H9 (cell line): ENCODE measurements at regions not wholly inside any gene's neighbourhood (a gene's known extent, or its start where the extent isn't known, plus 50 kb on each side); places are given as distances from the start of the nearest gene placed in this dataset.

ENCODE experiments used
- DNase-seq: peaks from one replicate; pipeline ENCODE4 v3.0.0-alpha.2; 2017
- H2AFZ ChIP-seq: one replicate; pipeline ENCODE4 v1.6.1; 2013; ENCODE audit warnings: mild to moderate bottlenecking, low read length, control low read depth, moderate library complexity
- H2AK5ac ChIP-seq: 2 replicates; pipeline ENCODE4 v1.6.1; 2013; ENCODE audit warnings: low read length, control low read depth, mixed read lengths; ENCODE audit not compliant: insufficient read length
- H2BK120ac ChIP-seq: one replicate; pipeline ENCODE4 v1.6.1; 2013; ENCODE audit warnings: low read depth, mild to moderate bottlenecking, low read length, control low read depth, inconsistent platforms; ENCODE audit not compliant: poor library complexity, severe bottlenecking
- H2BK12ac ChIP-seq: 2 replicates; pipeline ENCODE4 v1.6.1; 2013; ENCODE audit warnings: low read length, control low read depth, mixed read lengths, low read depth; ENCODE audit not compliant: insufficient read length
- H2BK15ac ChIP-seq: 2 replicates; pipeline ENCODE4 v1.6.1; 2013; ENCODE audit warnings: low read depth, low read length, control low read depth
- H2BK20ac ChIP-seq: one replicate; pipeline ENCODE4 v1.6.1; 2013; ENCODE audit warnings: low read depth, mild to moderate bottlenecking, low read length, control low read depth, inconsistent platforms; ENCODE audit not compliant: poor library complexity, severe bottlenecking
- H2BK5ac ChIP-seq: 2 replicates; pipeline ENCODE4 v1.6.1; 2013; ENCODE audit warnings: low read length, control low read depth, mixed read lengths; ENCODE audit not compliant: insufficient read length
- H3K14ac ChIP-seq: 2 replicates; pipeline ENCODE4 v1.6.1; 2013; ENCODE audit warnings: low read length, control low read depth; ENCODE audit not compliant: insufficient read depth
- H3K18ac ChIP-seq: 2 replicates; pipeline ENCODE4 v1.6.1; 2013; ENCODE audit warnings: low read depth, mild to moderate bottlenecking, mixed read lengths, low read length, control low read depth; ENCODE audit not compliant: insufficient read length
- H3K23ac ChIP-seq: 2 replicates; pipeline ENCODE4 v1.6.1; 2013; ENCODE audit warnings: low read length, control low read depth, mixed read lengths, low read depth; ENCODE audit not compliant: insufficient read length
- H3K23me2 ChIP-seq: 2 replicates; pipeline ENCODE4 v1.6.1; 2013; ENCODE audit warnings: low read depth, mild to moderate bottlenecking, mixed read lengths, low read length, control low read depth; ENCODE audit not compliant: insufficient read length, poor library complexity, severe bottlenecking
- H3K27ac ChIP-seq: 2 replicates; pipeline ENCODE4 v1.5.1; 2013; ENCODE audit warnings: low read length, control low read depth, mixed read lengths, low read depth; ENCODE audit not compliant: insufficient read length
- H3K27me3 ChIP-seq: 2 replicates; pipeline ENCODE4 v1.6.1; 2013; ENCODE audit warnings: low read length, control low read depth, inconsistent platforms; ENCODE audit not compliant: insufficient read depth
- H3K4ac ChIP-seq: 2 replicates; pipeline ENCODE4 v1.6.1; 2013; ENCODE audit warnings: low read depth, mild to moderate bottlenecking, control low read depth, inconsistent platforms, low read length, moderate library complexity
- H3K4me1 ChIP-seq: 2 replicates; pipeline ENCODE4 v1.6.1; 2013; ENCODE audit warnings: low read length, control low read depth, inconsistent platforms; ENCODE audit not compliant: insufficient read depth
- H3K4me2 ChIP-seq: 2 replicates; pipeline ENCODE4 v1.6.1; 2013; ENCODE audit warnings: low read length, control low read depth, mixed read lengths; ENCODE audit not compliant: insufficient read length, insufficient read depth
- H3K56ac ChIP-seq: 2 replicates; pipeline ENCODE4 v1.6.1; 2013; ENCODE audit warnings: low read depth, mild to moderate bottlenecking, mixed read lengths, low read length, control low read depth; ENCODE audit not compliant: insufficient read length
- H3K79me1 ChIP-seq: 2 replicates; pipeline ENCODE4 v1.6.1; 2013; ENCODE audit warnings: low read depth, mild to moderate bottlenecking, moderate library complexity, low read length, control low read depth, inconsistent platforms; ENCODE audit not compliant: insufficient read depth, poor library complexity, severe bottlenecking
- H3K79me2 ChIP-seq: 2 replicates; pipeline ENCODE4 v1.6.1; 2013; ENCODE audit warnings: low read length, control low read depth, inconsistent platforms; ENCODE audit not compliant: insufficient read depth
- H3K9ac ChIP-seq: 2 replicates; pipeline ENCODE4 v1.6.1; 2013; ENCODE audit warnings: low read length, control low read depth, mixed read lengths; ENCODE audit not compliant: insufficient read length; ENCODE audit errors: extremely low read depth
- H3K9me3 ChIP-seq: one replicate; pipeline ENCODE4 v1.6.1; 2013; ENCODE audit warnings: low read depth, low read length, inconsistent platforms; ENCODE audit not compliant: control insufficient read depth
- H3T11ph ChIP-seq: one replicate; pipeline ENCODE4 v1.6.1; 2013; ENCODE audit warnings: mild to moderate bottlenecking, low read length, control low read depth, inconsistent platforms
- H4K20me1 ChIP-seq: one replicate; pipeline ENCODE4 v1.6.1; 2013; ENCODE audit not compliant: control insufficient read depth, insufficient read length, insufficient read depth
- H4K5ac ChIP-seq: 2 replicates; pipeline ENCODE4 v1.6.1; 2013; ENCODE audit warnings: low read depth, mild to moderate bottlenecking, mixed read lengths, low read length, control low read depth; ENCODE audit not compliant: insufficient read length
- H4K8ac ChIP-seq: replicated peaks from 2 replicates; pipeline ENCODE4 v1.6.1; 2013; ENCODE audit warnings: low read length, control low read depth, mixed read lengths, low read depth; ENCODE audit not compliant: insufficient read length
- H4K91ac ChIP-seq: 2 replicates; pipeline ENCODE4 v1.6.1; 2013; ENCODE audit warnings: low read depth, mild to moderate bottlenecking, moderate library complexity, mixed read lengths, low read length, control low read depth; ENCODE audit not compliant: insufficient read length
- H3K27ac Mint-ChIP-seq, 3 experiments: 2 replicates in 2 of 3; 3 replicates in 1 of 3; pipeline ENCODE4 v1.8.0; 2020 to 2021; ENCODE audit warnings: mixed read lengths in 3 of 3, mild to moderate bottlenecking in 1 of 3, moderate library complexity in 1 of 3
- H3K27me3 Mint-ChIP-seq: 2 replicates; pipeline ENCODE4 v1.8.0; 2021; ENCODE audit warnings: low read depth, mild to moderate bottlenecking, moderate library complexity, mixed read lengths
- H3K36me3 Mint-ChIP-seq, 3 experiments: 2 replicates in 2 of 3; 3 replicates in 1 of 3; pipeline ENCODE4 v1.8.0; 2020 to 2021; ENCODE audit warnings: low read depth in 3 of 3, mixed read lengths in 3 of 3; ENCODE audit not compliant: insufficient read depth in 1 of 3
- H3K4me1 Mint-ChIP-seq, 2 experiments: 2 replicates each; pipeline ENCODE4 v1.8.0; 2020; ENCODE audit warnings: mixed read lengths in 2 of 2
- H3K4me3 Mint-ChIP-seq, 2 experiments: 2 replicates in 1 of 2; 3 replicates in 1 of 2; pipeline ENCODE4 v1.8.0; 2020 to 2021; ENCODE audit warnings: mild to moderate bottlenecking in 2 of 2, mixed read lengths in 2 of 2, moderate library complexity in 1 of 2
- H3K9me3 Mint-ChIP-seq, 2 experiments: 2 replicates in 1 of 2; 3 replicates in 1 of 2; pipeline ENCODE4 v1.8.0; 2020; ENCODE audit warnings: mild to moderate bottlenecking in 2 of 2, mixed read lengths in 2 of 2, moderate library complexity in 1 of 2
- CTCF ChIP-seq: fragments of 200-600 bp; sonication (generic); conservative IDR thresholded peaks from 3 replicates; pipeline ENCODE4 v1.8.0; 2021; ENCODE audit warnings: antibody characterized with exemption, mild to moderate bottlenecking
- WGBS: extraction: QIAGEN DNeasy Blood & Tissue Kit; methylation state at CpG from one replicate; pipeline ENCODE4 v1.1.7; 2013; ENCODE audit warnings: missing lambda C conversion rate, low lambda C conversion rate, mixed read lengths; ENCODE audit not compliant: insufficient read length; ENCODE audit errors: extremely low coverage; 5-methylcytosine and 5-hydroxymethylcytosine counted together

DNA sequence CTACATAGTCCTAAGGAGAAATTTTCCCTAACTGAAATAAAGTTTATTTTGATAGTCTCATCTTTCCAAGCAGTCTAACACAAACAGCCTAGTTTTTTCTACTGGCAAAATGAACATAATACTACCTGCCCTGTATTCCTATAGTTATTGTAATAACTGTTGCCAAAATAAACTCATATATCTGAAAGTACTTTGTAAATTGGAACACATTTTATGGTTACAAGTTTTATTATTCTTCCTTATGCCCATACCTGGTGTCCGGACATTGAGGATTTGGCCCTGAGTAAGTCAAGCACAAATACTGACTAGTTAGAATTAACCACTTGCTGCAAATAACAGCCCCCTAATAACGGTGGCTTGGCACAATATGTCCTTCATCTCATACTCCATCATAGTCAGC, 120.4 kb upstream of the TOM1L1 start:
- no peak for DNase-seq
- no peak overlapping the region for H4K8ac ChIP-seq
- H3K9me3 Mint-ChIP-seq, result no peaks in the 10 kb centered on the region; a peak in 1 of 5 replicates
- WGBS, result no CpG with 5 or more reads among the region's 2 CpGs
- H3T11ph ChIP-seq, result no peak overlapping the region
- H3K23me2 ChIP-seq, result no peaks in the 10 kb centered on the region
- H4K20me1 ChIP-seq, result no peaks in the 10 kb centered on the region
- H2BK20ac ChIP-seq, result no peak overlapping the region
- H2BK15ac ChIP-seq, result no peak overlapping the region
- H2AFZ ChIP-seq, result no peak overlapping the region
- H3K4me2 ChIP-seq, result no peak overlapping the region
- H3K23ac ChIP-seq, result no peak overlapping the region
- no peak for TF ChIP-seq CTCF
- peaks cover 5% of the 10 kb centered on the region in 2 experiments; a peak in 3 of 4 replicates for H3K4me1 Mint-ChIP-seq
- no peak overlapping the region for H2BK12ac ChIP-seq
- no peaks in the 10 kb centered on the region for H3K27me3 ChIP-seq
- H3K27ac ChIP-seq, result no peak overlapping the region
- H3K79me1 ChIP-seq, result no peaks in the 10 kb centered on the region
- H4K91ac ChIP-seq, result no peak overlapping the region
- no peak overlapping the region for H3K18ac ChIP-seq
- H3K4me3 Mint-ChIP-seq, result no peak overlapping the region
- H3K56ac ChIP-seq, result no peak overlapping the region
- no peak overlapping the region for H2BK5ac ChIP-seq
- no peak overlapping the region for H2BK120ac ChIP-seq
- H3K4me1 ChIP-seq, result no peaks in the 10 kb centered on the region
- no peak overlapping the region for H3K27ac Mint-ChIP-seq
- H4K5ac ChIP-seq, result no peak overlapping the region
- H3K14ac ChIP-seq, result no peak overlapping the region
- H3K27me3 Mint-ChIP-seq, result no peaks in the 10 kb centered on the region
- peaks cover 0 to 4% (median 2%) of the 10 kb centered on the region in 3 experiments; a peak in 2 of 7 replicates for H3K36me3 Mint-ChIP-seq
- no peaks in the 10 kb centered on the region for H3K79me2 ChIP-seq
- H3K9ac ChIP-seq, result no peak overlapping the region
- H3K4ac ChIP-seq, result no peak overlapping the region
- no peak overlapping the region for H2AK5ac ChIP-seq
- no peaks in the 10 kb centered on the region for H3K9me3 ChIP-seq
